HCT116 (cell line): ENCODE measurements at regions not wholly inside any gene's neighbourhood (a gene's known extent, or its start where the extent isn't known, plus 50 kb on each side); places are given as distances from the start of the nearest gene placed in this dataset.

Source experiments
- CEBPB ChIP-seq: IDR thresholded peaks from 2 replicates; pipeline ENCODE4 v1.6.1; 2012; ENCODE audit warnings: low read depth
- EZH2 ChIP-seq: fragments of 200-600 bp; sonication (generic); IDR thresholded peaks from 2 replicates; pipeline ENCODE4 v1.6.1; 2017; ENCODE audit warnings: antibody characterized with exemption, mixed run types
- EZH2phosphoT487 ChIP-seq: fragments of 200-600 bp; IDR thresholded peaks from 2 replicates; pipeline ENCODE4 v1.6.1; 2018; ENCODE audit warnings: antibody characterized with exemption, borderline replicate concordance
- POLR2A ChIP-seq: IDR thresholded peaks from 2 replicates; pipeline ENCODE4 v1.7.0; 2011; ENCODE audit warnings: borderline replicate concordance; ENCODE audit not compliant: insufficient read depth, insufficient read length; ENCODE audit errors: extremely low read depth
- POLR2AphosphoS5 ChIP-seq: IDR thresholded peaks from 2 replicates; pipeline ENCODE4 v1.6.1; 2011; ENCODE audit warnings: mild to moderate bottlenecking, low read depth, low read length, moderate library complexity
- RAD21 ChIP-seq: IDR thresholded peaks from 2 replicates; pipeline ENCODE4 v1.6.1; 2012; ENCODE audit warnings: low read depth, mild to moderate bottlenecking
- SP1 ChIP-seq: IDR thresholded peaks from 2 replicates; pipeline ENCODE4 v1.6.1; 2012; ENCODE audit warnings: low read depth
- ZNF274 ChIP-seq: fragments of 200-500 bp; sonication (Bioruptor generic); IDR thresholded peaks from 2 replicates; pipeline ENCODE4 v1.6.1; 2014; ENCODE audit warnings: mild to moderate bottlenecking, low read depth, low read length, inconsistent platforms
- TF ChIP-seq, protein P1 (sequence below): IDR thresholded peaks from 2 replicates; pipeline ENCODE4 v1.6.1; 2011; ENCODE audit warnings: mild to moderate bottlenecking, low read length, moderate library complexity; ENCODE audit not compliant: insufficient replicate concordance; ENCODE audit errors: extremely low read depth
- TF ChIP-seq, protein P2 (sequence below): IDR thresholded peaks from 2 replicates; pipeline ENCODE4 v1.6.1; 2012; ENCODE audit warnings: low read depth
- TF ChIP-seq, protein P3 (sequence below), 3 experiments: fragments of 200-600 bp in 1 of 3; sonication (generic) in 1 of 3; IDR thresholded peaks in 2 of 3; conservative IDR thresholded peaks in 1 of 3; 2 replicates each; pipeline ENCODE4 v1.5.1; 2012 to 2017; ENCODE audit warnings: low read depth in 2 of 3, low read length in 2 of 3, antibody characterized with exemption in 1 of 3, borderline replicate concordance in 1 of 3, control low read depth in 1 of 3, mild to moderate bottlenecking in 1 of 3, mixed read lengths in 1 of 3, mixed run types in 1 of 3, moderate library complexity in 1 of 3; ENCODE audit not compliant: insufficient read depth in 1 of 3
- TF ChIP-seq, protein P4 (sequence below): IDR thresholded peaks from 2 replicates; pipeline ENCODE4 v1.6.1; 2012

DNA sequence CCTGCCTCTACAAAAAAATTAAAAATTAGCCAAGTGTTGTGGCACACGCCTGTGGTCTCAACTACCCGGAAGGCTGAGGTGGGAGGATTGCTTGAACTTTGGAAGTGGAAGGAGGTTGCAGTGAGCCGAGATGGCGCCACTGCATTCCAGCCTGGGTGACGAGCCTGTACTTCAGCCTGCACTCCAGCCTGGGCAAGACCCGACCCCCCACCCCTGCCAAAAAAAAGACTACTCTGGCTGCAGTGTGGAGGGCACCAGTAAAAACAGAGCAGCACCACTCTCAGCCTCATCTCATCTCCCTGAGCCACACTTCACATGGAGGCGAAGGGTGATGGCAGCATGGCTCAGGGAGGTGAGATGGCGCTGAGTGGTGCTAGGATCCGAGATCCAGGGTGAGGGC, 50.3 kb upstream of the THY1 start:
- TF ChIP-seq POLR2A (no peak), EZH2 (no peak), RAD21 (no peak), POLR2AphosphoS5 (no peak), CEBPB (no peak), SP1 (no peak), EZH2phosphoT487 (no peak), ZNF274 (no peak)
- TF ChIP-seq, protein P1, sequence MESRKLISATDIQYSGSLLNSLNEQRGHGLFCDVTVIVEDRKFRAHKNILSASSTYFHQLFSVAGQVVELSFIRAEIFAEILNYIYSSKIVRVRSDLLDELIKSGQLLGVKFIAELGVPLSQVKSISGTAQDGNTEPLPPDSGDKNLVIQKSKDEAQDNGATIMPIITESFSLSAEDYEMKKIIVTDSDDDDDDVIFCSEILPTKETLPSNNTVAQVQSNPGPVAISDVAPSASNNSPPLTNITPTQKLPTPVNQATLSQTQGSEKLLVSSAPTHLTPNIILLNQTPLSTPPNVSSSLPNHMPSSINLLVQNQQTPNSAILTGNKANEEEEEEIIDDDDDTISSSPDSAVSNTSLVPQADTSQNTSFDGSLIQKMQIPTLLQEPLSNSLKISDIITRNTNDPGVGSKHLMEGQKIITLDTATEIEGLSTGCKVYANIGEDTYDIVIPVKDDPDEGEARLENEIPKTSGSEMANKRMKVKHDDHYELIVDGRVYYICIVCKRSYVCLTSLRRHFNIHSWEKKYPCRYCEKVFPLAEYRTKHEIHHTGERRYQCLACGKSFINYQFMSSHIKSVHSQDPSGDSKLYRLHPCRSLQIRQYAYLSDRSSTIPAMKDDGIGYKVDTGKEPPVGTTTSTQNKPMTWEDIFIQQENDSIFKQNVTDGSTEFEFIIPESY, result no peak
- TF ChIP-seq, protein P2, sequence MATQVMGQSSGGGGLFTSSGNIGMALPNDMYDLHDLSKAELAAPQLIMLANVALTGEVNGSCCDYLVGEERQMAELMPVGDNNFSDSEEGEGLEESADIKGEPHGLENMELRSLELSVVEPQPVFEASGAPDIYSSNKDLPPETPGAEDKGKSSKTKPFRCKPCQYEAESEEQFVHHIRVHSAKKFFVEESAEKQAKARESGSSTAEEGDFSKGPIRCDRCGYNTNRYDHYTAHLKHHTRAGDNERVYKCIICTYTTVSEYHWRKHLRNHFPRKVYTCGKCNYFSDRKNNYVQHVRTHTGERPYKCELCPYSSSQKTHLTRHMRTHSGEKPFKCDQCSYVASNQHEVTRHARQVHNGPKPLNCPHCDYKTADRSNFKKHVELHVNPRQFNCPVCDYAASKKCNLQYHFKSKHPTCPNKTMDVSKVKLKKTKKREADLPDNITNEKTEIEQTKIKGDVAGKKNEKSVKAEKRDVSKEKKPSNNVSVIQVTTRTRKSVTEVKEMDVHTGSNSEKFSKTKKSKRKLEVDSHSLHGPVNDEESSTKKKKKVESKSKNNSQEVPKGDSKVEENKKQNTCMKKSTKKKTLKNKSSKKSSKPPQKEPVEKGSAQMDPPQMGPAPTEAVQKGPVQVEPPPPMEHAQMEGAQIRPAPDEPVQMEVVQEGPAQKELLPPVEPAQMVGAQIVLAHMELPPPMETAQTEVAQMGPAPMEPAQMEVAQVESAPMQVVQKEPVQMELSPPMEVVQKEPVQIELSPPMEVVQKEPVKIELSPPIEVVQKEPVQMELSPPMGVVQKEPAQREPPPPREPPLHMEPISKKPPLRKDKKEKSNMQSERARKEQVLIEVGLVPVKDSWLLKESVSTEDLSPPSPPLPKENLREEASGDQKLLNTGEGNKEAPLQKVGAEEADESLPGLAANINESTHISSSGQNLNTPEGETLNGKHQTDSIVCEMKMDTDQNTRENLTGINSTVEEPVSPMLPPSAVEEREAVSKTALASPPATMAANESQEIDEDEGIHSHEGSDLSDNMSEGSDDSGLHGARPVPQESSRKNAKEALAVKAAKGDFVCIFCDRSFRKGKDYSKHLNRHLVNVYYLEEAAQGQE, result no peak
- TF ChIP-seq, protein P3, sequence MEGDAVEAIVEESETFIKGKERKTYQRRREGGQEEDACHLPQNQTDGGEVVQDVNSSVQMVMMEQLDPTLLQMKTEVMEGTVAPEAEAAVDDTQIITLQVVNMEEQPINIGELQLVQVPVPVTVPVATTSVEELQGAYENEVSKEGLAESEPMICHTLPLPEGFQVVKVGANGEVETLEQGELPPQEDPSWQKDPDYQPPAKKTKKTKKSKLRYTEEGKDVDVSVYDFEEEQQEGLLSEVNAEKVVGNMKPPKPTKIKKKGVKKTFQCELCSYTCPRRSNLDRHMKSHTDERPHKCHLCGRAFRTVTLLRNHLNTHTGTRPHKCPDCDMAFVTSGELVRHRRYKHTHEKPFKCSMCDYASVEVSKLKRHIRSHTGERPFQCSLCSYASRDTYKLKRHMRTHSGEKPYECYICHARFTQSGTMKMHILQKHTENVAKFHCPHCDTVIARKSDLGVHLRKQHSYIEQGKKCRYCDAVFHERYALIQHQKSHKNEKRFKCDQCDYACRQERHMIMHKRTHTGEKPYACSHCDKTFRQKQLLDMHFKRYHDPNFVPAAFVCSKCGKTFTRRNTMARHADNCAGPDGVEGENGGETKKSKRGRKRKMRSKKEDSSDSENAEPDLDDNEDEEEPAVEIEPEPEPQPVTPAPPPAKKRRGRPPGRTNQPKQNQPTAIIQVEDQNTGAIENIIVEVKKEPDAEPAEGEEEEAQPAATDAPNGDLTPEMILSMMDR (IDR thresholded peaks at IDR 0.05 in 2 of 3, conservative IDR thresholded peaks at IDR 0.05 in 1 of 3; ENCODE audit: borderline replicate concordance in 1 of 3, insufficient read depth in 1 of 3, low read depth in 2 of 3, low read length in 2 of 3), result no peak
- TF ChIP-seq, protein P4, sequence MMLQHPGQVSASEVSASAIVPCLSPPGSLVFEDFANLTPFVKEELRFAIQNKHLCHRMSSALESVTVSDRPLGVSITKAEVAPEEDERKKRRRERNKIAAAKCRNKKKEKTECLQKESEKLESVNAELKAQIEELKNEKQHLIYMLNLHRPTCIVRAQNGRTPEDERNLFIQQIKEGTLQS, result no peak
